ENCODE measurements at regions not wholly inside any gene's neighbourhood (a gene's known extent, or its start where the extent isn't known, plus 50 kb on each side); places are given as distances from the start of the nearest gene placed in this dataset.
"Not testable (repeated sequence)": the region's sequence is repeated elsewhere in the genome, so short reads cannot be mapped to it uniquely, and the experiment has no call there.

GRCh38 chr5:168132241-168132641 lies 159.2 kb upstream of the WWC1 start:
- no peak overlapping the region for H3K27ac ChIP-seq
- no peak for TF ChIP-seq CTCF (IDR thresholded peaks at IDR 0.05)
- no peak for TF ChIP-seq ZFX (IDR thresholded peaks at IDR 0.05; ENCODE audit: borderline replicate concordance)

GRCh38 chr5:168135897-168136296 lies 155.5 kb upstream of the WWC1 start:
- H3K27ac ChIP-seq: no peak overlapping the region
- TF ChIP-seq ZFX (IDR thresholded peaks at IDR 0.05; ENCODE audit: borderline replicate concordance) (no peak), CTCF (IDR thresholded peaks at IDR 0.05) (no peak)

GRCh38 chr5:168136340-168136739 lies 155.1 kb upstream of the WWC1 start:
- TF ChIP-seq CTCF (IDR thresholded peaks at IDR 0.05) (no peak), ZFX (IDR thresholded peaks at IDR 0.05; ENCODE audit: borderline replicate concordance) (no peak)
- no peak overlapping the region for H3K27ac ChIP-seq

- no peak for TF ChIP-seq ZFX (IDR thresholded peaks at IDR 0.05; ENCODE audit: borderline replicate concordance)
- TF ChIP-seq CTCF (IDR thresholded peaks at IDR 0.05): no peak
- H3K27ac ChIP-seq: no peak overlapping the region
Measured at GRCh38 chr5:168137265-168137664, 154.2 kb upstream of the WWC1 start.

GRCh38 chr5:168140241-168140640 lies 151.2 kb upstream of the WWC1 start:
- TF ChIP-seq CTCF (IDR thresholded peaks at IDR 0.05) (no peak), ZFX (IDR thresholded peaks at IDR 0.05; ENCODE audit: borderline replicate concordance) (no peak)
- H3K27ac ChIP-seq: no peak overlapping the region

GRCh38 chr5:168142402-168142801 lies 149.0 kb upstream of the WWC1 start:
- no peak overlapping the region for H3K27ac ChIP-seq
- TF ChIP-seq ZFX (IDR thresholded peaks at IDR 0.05; ENCODE audit: borderline replicate concordance) (no peak), CTCF (IDR thresholded peaks at IDR 0.05) (no peak)

- H3K27ac ChIP-seq: not testable (repeated sequence)
Measured at GRCh38 chr5:168143521-168143920, 147.9 kb upstream of the WWC1 start.

GRCh38 chr5:168147106-168147505 lies 144.3 kb upstream of the WWC1 start:
- no peak overlapping the region for H3K27ac ChIP-seq
- TF ChIP-seq CTCF (IDR thresholded peaks at IDR 0.05) (no peak), ZFX (IDR thresholded peaks at IDR 0.05; ENCODE audit: borderline replicate concordance) (no peak)
